ENCODE measurements at regions not wholly inside any gene's neighbourhood (a gene's known extent, or its start where the extent isn't known, plus 50 kb on each side); places are given as distances from the start of the nearest gene placed in this dataset.

- TF ChIP-seq POLR2A (IDR thresholded peaks at IDR 0.05; ENCODE audit: low read length), result no peak
- TF ChIP-seq GATA1 (IDR thresholded peaks at IDR 0.05; ENCODE audit: low read depth, low read length), result no peak
Measured at GRCh38 chr3:182294696-182295095, 498.6 kb upstream of the ATP11B start.
